ENCODE measurements at regions not wholly inside any gene's neighbourhood (a gene's known extent, or its start where the extent isn't known, plus 50 kb on each side); places are given as distances from the start of the nearest gene placed in this dataset.

DNA sequence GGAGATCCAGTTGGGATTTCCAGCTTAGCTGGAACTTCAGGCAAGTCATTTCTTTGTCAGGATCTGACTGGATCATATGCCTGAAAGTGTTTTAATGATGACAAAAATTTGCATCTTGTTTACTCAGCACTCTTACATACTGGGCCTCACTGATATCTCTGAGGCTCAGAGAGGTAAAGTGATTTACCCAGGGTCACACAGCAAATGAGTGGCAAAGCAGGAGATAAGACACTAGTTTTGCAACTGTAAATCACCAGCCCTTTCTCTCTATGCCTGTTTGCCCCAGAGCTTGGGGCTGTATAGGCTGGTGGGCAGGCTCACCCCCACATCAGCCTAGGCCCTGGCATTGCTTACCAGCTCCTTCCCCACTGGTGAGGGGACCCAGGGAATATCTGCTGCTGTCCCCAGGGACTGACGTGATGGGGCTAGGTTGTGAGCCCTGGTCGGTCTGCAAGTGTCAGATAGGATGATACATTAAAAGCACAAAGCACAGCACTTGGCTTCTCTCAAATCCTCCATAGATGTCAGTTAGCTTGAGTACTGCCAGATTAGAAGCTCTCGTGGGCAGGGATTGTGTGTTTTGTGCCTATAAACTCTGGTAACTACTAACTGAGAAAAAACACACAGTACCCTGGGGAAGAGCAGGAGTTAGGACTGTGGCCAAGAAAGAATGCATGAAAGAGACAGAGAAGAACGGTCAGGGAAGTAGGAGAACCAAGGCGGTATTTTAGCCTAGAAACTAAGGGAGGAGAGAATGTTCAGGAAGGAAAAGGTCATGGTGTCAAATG lies 165.4 kb downstream of the COPRS start:
- intact Hi-C loops (cut with DNase I), result no loop called here
- TF ChIP-seq, protein P1, sequence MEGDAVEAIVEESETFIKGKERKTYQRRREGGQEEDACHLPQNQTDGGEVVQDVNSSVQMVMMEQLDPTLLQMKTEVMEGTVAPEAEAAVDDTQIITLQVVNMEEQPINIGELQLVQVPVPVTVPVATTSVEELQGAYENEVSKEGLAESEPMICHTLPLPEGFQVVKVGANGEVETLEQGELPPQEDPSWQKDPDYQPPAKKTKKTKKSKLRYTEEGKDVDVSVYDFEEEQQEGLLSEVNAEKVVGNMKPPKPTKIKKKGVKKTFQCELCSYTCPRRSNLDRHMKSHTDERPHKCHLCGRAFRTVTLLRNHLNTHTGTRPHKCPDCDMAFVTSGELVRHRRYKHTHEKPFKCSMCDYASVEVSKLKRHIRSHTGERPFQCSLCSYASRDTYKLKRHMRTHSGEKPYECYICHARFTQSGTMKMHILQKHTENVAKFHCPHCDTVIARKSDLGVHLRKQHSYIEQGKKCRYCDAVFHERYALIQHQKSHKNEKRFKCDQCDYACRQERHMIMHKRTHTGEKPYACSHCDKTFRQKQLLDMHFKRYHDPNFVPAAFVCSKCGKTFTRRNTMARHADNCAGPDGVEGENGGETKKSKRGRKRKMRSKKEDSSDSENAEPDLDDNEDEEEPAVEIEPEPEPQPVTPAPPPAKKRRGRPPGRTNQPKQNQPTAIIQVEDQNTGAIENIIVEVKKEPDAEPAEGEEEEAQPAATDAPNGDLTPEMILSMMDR (IDR thresholded peaks at IDR 0.05), result no peak
- TF ChIP-seq POLR2AphosphoS5 (IDR thresholded peaks at IDR 0.05), result no peak
- no peak for TF ChIP-seq POLR2A (IDR thresholded peaks at IDR 0.05; ENCODE audit: low read depth)
- TF ChIP-seq EP300 (IDR thresholded peaks at IDR 0.05), result no peak
- Histone ChIP-seq H3K27ac (replicated peaks in 1 of 4) (peak overlapping the region; percentile 71 to 78 (median 76)), H3K4me1 (peaks cover 47 to 76% (median 74%) of the 10 kb centered on the region in 4 donors), H3K36me3 (no peaks in the 10 kb centered on the region), H3K9me3 (no peaks in the 10 kb centered on the region), H3K27me3 (no peaks in the 10 kb centered on the region), H3K4me3 (no peak overlapping the region)
- DNase-seq (ENCODE audit: extremely low spot score), result no peak
- 30% methylated on average over 5 of the region's 5 CpGs for WGBS

DNA sequence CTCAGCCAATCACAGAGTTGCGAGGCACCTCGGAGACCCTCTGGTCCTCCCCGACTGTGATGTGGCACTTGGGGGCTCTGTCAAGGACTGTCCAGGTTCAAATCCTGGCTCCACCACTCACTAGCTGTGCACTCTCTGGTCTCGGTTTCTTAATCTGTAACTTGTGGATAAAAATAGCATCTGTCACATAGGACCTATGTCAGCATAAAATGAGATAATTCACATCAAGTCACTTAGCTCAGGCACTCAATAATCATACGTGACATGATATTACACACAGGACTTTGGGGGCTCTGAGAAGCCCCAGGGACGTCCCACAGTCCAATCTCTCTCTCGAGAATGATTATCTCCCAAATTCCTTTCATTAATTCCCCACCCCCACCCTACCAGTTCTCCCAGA lies 166.4 kb downstream of the COPRS start:
- H3K4me3 ChIP-seq, result no peak overlapping the region
- peak overlapping the region; percentile 11 to 76 (median 74) for H3K27ac ChIP-seq (replicated peaks in 1 of 4)
- no peaks in the 10 kb centered on the region for H3K36me3 ChIP-seq
- no peak for DNase-seq (ENCODE audit: extremely low spot score)
- H3K4me1 ChIP-seq, result peaks cover 46 to 71% (median 65%) of the 10 kb centered on the region in 4 donors
- no peaks in the 10 kb centered on the region for H3K27me3 ChIP-seq
- 66% methylated on average over 7 of the region's 7 CpGs for WGBS
- no peaks in the 10 kb centered on the region for H3K9me3 ChIP-seq
- intact Hi-C loops (cut with DNase I), result no loop called here
- TF ChIP-seq EP300 (IDR thresholded peaks at IDR 0.05) (no peak), POLR2A (IDR thresholded peaks at IDR 0.05; ENCODE audit: low read depth) (no peak), POLR2AphosphoS5 (IDR thresholded peaks at IDR 0.05) (no peak)
- TF ChIP-seq, protein P1 (IDR thresholded peaks at IDR 0.05), result no peak

DNA sequence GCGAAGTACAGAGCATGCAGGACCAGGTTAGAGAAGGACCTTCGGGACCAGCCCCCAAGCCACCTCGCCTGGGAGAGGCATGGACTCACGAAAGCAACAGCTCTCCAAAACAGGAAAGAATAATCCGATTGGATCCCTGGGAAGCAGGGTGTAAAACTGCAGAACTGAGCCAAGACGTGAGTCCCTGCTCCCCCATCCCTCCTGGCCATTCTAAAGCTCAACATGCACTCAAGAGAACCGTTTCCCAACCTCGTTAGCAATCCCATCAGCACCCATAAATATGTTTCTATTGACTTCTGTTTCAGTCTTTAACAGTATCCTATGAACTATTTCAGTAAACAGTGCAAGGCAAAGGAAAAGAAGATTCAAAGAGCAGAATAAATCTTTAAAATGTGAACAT lies 167.0 kb downstream of the COPRS start:
- H3K27me3 ChIP-seq, result no peaks in the 10 kb centered on the region
- no peak for DNase-seq (ENCODE audit: extremely low spot score)
- peak overlapping the region; percentile 11 to 76 (median 74) for H3K27ac ChIP-seq (replicated peaks in 1 of 4)
- intact Hi-C loops (cut with DNase I), result no loop called here
- H3K36me3 ChIP-seq, result no peaks in the 10 kb centered on the region
- 48% methylated on average over 8 of the region's 8 CpGs for WGBS
- no peak for TF ChIP-seq EP300 (IDR thresholded peaks at IDR 0.05)
- H3K4me1 ChIP-seq, result peaks cover 40 to 65% (median 59%) of the 10 kb centered on the region in 4 donors
- H3K9me3 ChIP-seq, result no peaks in the 10 kb centered on the region
- no peak overlapping the region for H3K4me3 ChIP-seq

DNA sequence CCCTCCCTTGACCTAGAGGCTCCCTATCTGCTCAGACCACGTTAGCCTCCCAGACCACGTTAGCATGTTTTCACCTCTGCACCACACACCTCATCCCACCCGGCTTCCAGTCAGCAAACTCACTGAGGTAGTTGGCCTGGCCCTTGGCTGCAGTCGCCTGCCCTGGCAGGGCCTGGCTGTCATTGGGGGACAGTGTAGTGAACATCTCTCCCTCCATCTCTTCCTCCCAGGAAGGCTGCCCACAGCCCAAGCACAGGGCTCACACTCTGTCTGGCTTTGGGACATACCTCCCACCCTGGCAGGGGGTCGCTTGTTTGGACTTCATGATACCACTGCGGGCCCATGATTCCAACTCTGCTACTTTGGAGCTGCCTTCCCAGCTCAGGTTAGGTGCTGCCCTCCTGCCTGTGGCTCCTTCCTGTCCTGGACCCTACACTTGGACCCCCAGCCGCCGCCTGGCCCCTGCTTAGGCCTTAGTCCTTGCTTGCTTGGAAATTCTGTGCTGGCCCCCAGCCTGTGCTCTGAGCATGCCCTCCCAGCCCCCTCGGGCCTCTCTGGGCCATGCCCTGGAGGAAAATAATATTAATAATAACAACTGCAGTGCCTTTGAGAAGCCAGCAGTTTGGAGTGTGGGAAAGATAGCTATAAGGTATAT lies 167.7 kb downstream of the COPRS start:
- Histone ChIP-seq H3K4me3 (no peak overlapping the region), H3K27ac (replicated peaks in 1 of 4) (peak overlapping the region in 1 of 4 donors; percentile 71), H3K9me3 (no peaks in the 10 kb centered on the region), H3K27me3 (no peaks in the 10 kb centered on the region), H3K4me1 (peaks cover 33 to 58% (median 52%) of the 10 kb centered on the region in 4 donors), H3K36me3 (no peaks in the 10 kb centered on the region)
- TF ChIP-seq EP300 (IDR thresholded peaks at IDR 0.05), result no peak
- TF ChIP-seq POLR2AphosphoS5 (IDR thresholded peaks at IDR 0.05), result no peak
- WGBS, result 85% methylated on average over 9 of the region's 9 CpGs
- intact Hi-C loops (cut with DNase I), result no loop called here
- DNase-seq (ENCODE audit: extremely low spot score), result no peak

DNA sequence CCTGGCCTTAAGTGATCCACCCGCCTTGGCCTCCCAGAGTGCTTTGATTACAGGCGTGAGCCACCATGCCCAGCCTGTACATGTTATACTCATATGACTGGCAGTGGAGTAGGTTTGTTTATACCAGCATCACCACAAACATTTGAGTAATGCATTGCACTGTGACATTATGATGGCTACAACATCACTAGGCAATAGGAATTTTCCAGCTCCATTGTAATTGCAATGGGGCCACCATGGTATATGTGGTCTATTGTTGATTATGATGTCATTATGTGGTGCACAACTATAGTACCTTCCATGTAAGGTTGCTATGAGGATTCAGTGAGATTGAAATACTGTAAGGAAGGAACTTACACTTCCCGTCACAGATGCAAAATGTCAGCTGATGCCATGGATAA lies 168.9 kb downstream of the COPRS start:
- WGBS, result 91% methylated on average over 3 of the region's 3 CpGs
- TF ChIP-seq EP300 (IDR thresholded peaks at IDR 0.05) (no peak), POLR2A (IDR thresholded peaks at IDR 0.05; ENCODE audit: low read depth) (no peak), POLR2AphosphoS5 (IDR thresholded peaks at IDR 0.05) (no peak)
- TF ChIP-seq, protein P1 (IDR thresholded peaks at IDR 0.05), result no peak
- no peaks in the 10 kb centered on the region for H3K9me3 ChIP-seq
- no peaks in the 10 kb centered on the region for H3K36me3 ChIP-seq
- intact Hi-C loops (cut with DNase I), result no loop called here
- H3K4me1 ChIP-seq, result peaks cover 23 to 46% (median 40%) of the 10 kb centered on the region in 4 donors
- H3K4me3 ChIP-seq, result no peak overlapping the region
- H3K27me3 ChIP-seq, result no peaks in the 10 kb centered on the region
- DNase-seq (ENCODE audit: extremely low spot score), result no peak
- H3K27ac ChIP-seq (replicated peaks in 1 of 4), result no peak overlapping the region

Data from esophagus muscularis mucosa (tissue), 4 donors.